Effector CD8-positive, alpha-beta T cell (primary cell): ENCODE measurements at regions not wholly inside any gene's neighbourhood (a gene's known extent, or its start where the extent isn't known, plus 50 kb on each side); places are given as distances from the start of the nearest gene placed in this dataset.

Experiments
- DNase-seq: peaks from one replicate; lab custom pipeline; 2025; lab: John Stamatoyannopoulos, UW

- no peak for DNase-seq
Observed at GRCh38 chr1:59116920-59117542, 179.9 kb upstream of the FGGY start.

- DNase-seq: no peak
Observed at GRCh38 chr1:59122527-59122926, 174.4 kb upstream of the FGGY start.

GRCh38 chr1:59123081-59123681 is 173.7 kb upstream of the FGGY start:
- DNase-seq: no peak

GRCh38 chr1:59124166-59124565 is 172.7 kb upstream of the FGGY start:
- no peak for DNase-seq

- DNase-seq: no peak
Observed at GRCh38 chr1:59125154-59125553, 171.7 kb upstream of the FGGY start.

GRCh38 chr1:59125676-59126320 is 171.1 kb upstream of the FGGY start:
- DNase-seq: no peak

GRCh38 chr1:59126366-59126765 is 170.5 kb upstream of the FGGY start:
- DNase-seq: no peak

GRCh38 chr1:59128239-59128736 is 168.6 kb upstream of the FGGY start:
- DNase-seq: no peak

- DNase-seq: no peak
Observed at GRCh38 chr1:59128784-59129227, 168.1 kb upstream of the FGGY start.

- DNase-seq: no peak
Observed at GRCh38 chr1:59132295-59132694, 164.6 kb upstream of the FGGY start.

GRCh38 chr1:59133997-59134396 is 162.9 kb upstream of the FGGY start:
- DNase-seq: no peak

GRCh38 chr1:59135761-59136255 is 161.1 kb upstream of the FGGY start:
- no peak for DNase-seq

GRCh38 chr1:59136541-59137275 is 160.2 kb upstream of the FGGY start:
- no peak for DNase-seq

- no peak for DNase-seq
Observed at GRCh38 chr1:59137276-59137615, 159.6 kb upstream of the FGGY start.

- no peak for DNase-seq
Observed at GRCh38 chr1:59137968-59138367, 158.9 kb upstream of the FGGY start.

GRCh38 chr1:59138402-59138801 is 158.5 kb upstream of the FGGY start:
- DNase-seq: no peak

- DNase-seq: no peak
Observed at GRCh38 chr1:59139396-59139795, 157.5 kb upstream of the FGGY start.

GRCh38 chr1:59141267-59141863 is 155.5 kb upstream of the FGGY start:
- DNase-seq: no peak

GRCh38 chr1:59142311-59143132 is 154.4 kb upstream of the FGGY start:
- DNase-seq: no peak

GRCh38 chr1:59143133-59143487 is 153.8 kb upstream of the FGGY start:
- no peak for DNase-seq

GRCh38 chr1:59143811-59144210 is 153.1 kb upstream of the FGGY start:
- no peak for DNase-seq
